Activated CD8-positive, alpha-beta memory T cell treated with anti-CD3 and anti-CD28 coated beads, Interleukin-2, amount 10 ng/mL, durations not matched to agents 7 days and 5 days (primary cell): ENCODE measurements at regions not wholly inside any gene's neighbourhood (a gene's known extent, or its start where the extent isn't known, plus 50 kb on each side); places are given as distances from the start of the nearest gene placed in this dataset.

ENCODE experiments used
- ATAC-seq: fragments of 150-1000 bp; cut with Tn5 transposase; one replicate; pipeline ENCODE4 v1.10.0; 2021; ENCODE audit warnings: moderate library complexity
- CTCF ChIA-PET: fragments of 350-600 bp; sonication (Branson Sonifier 250); formaldehyde crosslinking; loops from one replicate; lab custom pipeline; 2021; ENCODE audit warnings: antibody characterized with exemption; lab: Charles Lee
- DNase-seq: peaks from one replicate; pipeline ENCODE4 v3.0.0-alpha.2; 2020
- H3K27ac Mint-ChIP-seq: one replicate; pipeline ENCODE4 v1.8.0; 2021; ENCODE audit warnings: mild to moderate bottlenecking, mixed read lengths
- H3K27me3 Mint-ChIP-seq: one replicate; pipeline ENCODE4 v1.8.0; 2021; ENCODE audit warnings: mixed read lengths
- H3K36me3 Mint-ChIP-seq: one replicate; pipeline ENCODE4 v1.8.0; 2021; ENCODE audit warnings: mild to moderate bottlenecking, mixed read lengths
- H3K4me1 Mint-ChIP-seq: one replicate; pipeline ENCODE4 v1.8.0; 2021; ENCODE audit warnings: mixed read lengths
- H3K4me3 Mint-ChIP-seq: one replicate; pipeline ENCODE4 v1.8.0; 2021; ENCODE audit warnings: mild to moderate bottlenecking, moderate library complexity, mixed read lengths
- H3K9me3 Mint-ChIP-seq: one replicate; pipeline ENCODE4 v1.8.0; 2022; ENCODE audit warnings: low read depth, mixed read lengths

- Mint-ChIP-seq H3K9me3 (no peaks in the 10 kb centered on the region), H3K27me3 (peaks cover 15% of the 10 kb centered on the region), H3K36me3 (no peaks in the 10 kb centered on the region), H3K27ac (no peak overlapping the region), H3K4me1 (no peaks in the 10 kb centered on the region), H3K4me3 (no peak overlapping the region)
- no peak for DNase-seq
- no peak for ATAC-seq
- CTCF ChIA-PET: no interaction called here
These were observed 143.4 kb upstream of the TSC22D2 start for GRCh38 chr3:150264561-150265279.

GRCh38 chr3:150261958-150262357 lies 146.1 kb upstream of the TSC22D2 start:
- Mint-ChIP-seq H3K27ac (no peak overlapping the region), H3K4me1 (no peaks in the 10 kb centered on the region), H3K36me3 (no peaks in the 10 kb centered on the region), H3K4me3 (no peak overlapping the region), H3K9me3 (no peaks in the 10 kb centered on the region), H3K27me3 (peaks cover 12% of the 10 kb centered on the region)
- DNase-seq: no peak
- CTCF ChIA-PET: no interaction called here
- no peak for ATAC-seq

- no peak overlapping the region for H3K4me3 Mint-ChIP-seq
- H3K4me1 Mint-ChIP-seq: no peaks in the 10 kb centered on the region
- CTCF ChIA-PET: no interaction called here
- ATAC-seq (no peak), DNase-seq (no peak)
- H3K27ac Mint-ChIP-seq: no peak overlapping the region
- H3K36me3 Mint-ChIP-seq: no peaks in the 10 kb centered on the region
- no peaks in the 10 kb centered on the region for H3K9me3 Mint-ChIP-seq
- peaks cover 10% of the 10 kb centered on the region for H3K27me3 Mint-ChIP-seq
These were observed 146.7 kb upstream of the TSC22D2 start for GRCh38 chr3:150261418-150261817.

GRCh38 chr3:150260398-150260710 lies 147.7 kb upstream of the TSC22D2 start:
- no peak overlapping the region for H3K27ac Mint-ChIP-seq
- no peak overlapping the region for H3K4me3 Mint-ChIP-seq
- CTCF ChIA-PET: interaction anchor here (1.2 kb wide), 1 partner anchor 26 kb away, joined by 3 read pairs; no protein-coding TSS in a partner anchor
- no peak for DNase-seq
- no peaks in the 10 kb centered on the region for H3K36me3 Mint-ChIP-seq
- H3K27me3 Mint-ChIP-seq: peaks cover 10% of the 10 kb centered on the region
- H3K9me3 Mint-ChIP-seq: no peaks in the 10 kb centered on the region
- no peak for ATAC-seq
- no peaks in the 10 kb centered on the region for H3K4me1 Mint-ChIP-seq

GRCh38 chr3:150259526-150260397 lies 148.3 kb upstream of the TSC22D2 start:
- Mint-ChIP-seq H3K4me3 (no peak overlapping the region), H3K36me3 (no peaks in the 10 kb centered on the region), H3K9me3 (no peaks in the 10 kb centered on the region), H3K27ac (no peak overlapping the region), H3K4me1 (no peaks in the 10 kb centered on the region), H3K27me3 (peaks cover 14% of the 10 kb centered on the region)
- DNase-seq: no peak
- CTCF ChIA-PET: interaction anchor here (1.2 kb wide), 1 partner anchor 26 kb away, joined by 3 read pairs; no protein-coding TSS in a partner anchor
- ATAC-seq: no peak

- Mint-ChIP-seq H3K9me3 (no peaks in the 10 kb centered on the region), H3K27me3 (peaks cover 17% of the 10 kb centered on the region), H3K4me3 (no peak overlapping the region), H3K27ac (no peak overlapping the region), H3K36me3 (no peaks in the 10 kb centered on the region), H3K4me1 (no peaks in the 10 kb centered on the region)
- CTCF ChIA-PET: no interaction called here
- ATAC-seq (no peak), DNase-seq (no peak)
These were observed 151.3 kb upstream of the TSC22D2 start for GRCh38 chr3:150256782-150257181.

- ATAC-seq (no peak), DNase-seq (no peak)
- no peaks in the 10 kb centered on the region for H3K4me1 Mint-ChIP-seq
- H3K9me3 Mint-ChIP-seq: no peaks in the 10 kb centered on the region
- CTCF ChIA-PET: no interaction called here
- H3K27me3 Mint-ChIP-seq: peaks cover 21% of the 10 kb centered on the region
- no peak overlapping the region for H3K4me3 Mint-ChIP-seq
- no peaks in the 10 kb centered on the region for H3K36me3 Mint-ChIP-seq
- no peak overlapping the region for H3K27ac Mint-ChIP-seq
These were observed 151.8 kb upstream of the TSC22D2 start for GRCh38 chr3:150256318-150256717.

- CTCF ChIA-PET: no interaction called here
- H3K27ac Mint-ChIP-seq: no peak overlapping the region
- no peak for ATAC-seq
- H3K9me3 Mint-ChIP-seq: no peaks in the 10 kb centered on the region
- no peak overlapping the region for H3K4me3 Mint-ChIP-seq
- H3K27me3 Mint-ChIP-seq: peaks cover 23% of the 10 kb centered on the region
- DNase-seq: no peak
- H3K36me3 Mint-ChIP-seq: no peaks in the 10 kb centered on the region
- H3K4me1 Mint-ChIP-seq: no peaks in the 10 kb centered on the region
These were observed 152.3 kb upstream of the TSC22D2 start for GRCh38 chr3:150255826-150256225.

- no peaks in the 10 kb centered on the region for H3K36me3 Mint-ChIP-seq
- ATAC-seq: no peak
- peaks cover 23% of the 10 kb centered on the region for H3K27me3 Mint-ChIP-seq
- H3K27ac Mint-ChIP-seq: no peak overlapping the region
- H3K4me1 Mint-ChIP-seq: no peaks in the 10 kb centered on the region
- H3K4me3 Mint-ChIP-seq: no peak overlapping the region
- no peaks in the 10 kb centered on the region for H3K9me3 Mint-ChIP-seq
- CTCF ChIA-PET: no interaction called here
- no peak for DNase-seq
These were observed 152.7 kb upstream of the TSC22D2 start for GRCh38 chr3:150255413-150255812.

GRCh38 chr3:150254309-150254708 lies 153.8 kb upstream of the TSC22D2 start:
- Mint-ChIP-seq H3K27ac (no peak overlapping the region), H3K4me1 (no peaks in the 10 kb centered on the region), H3K27me3 (peaks cover 23% of the 10 kb centered on the region), H3K36me3 (no peaks in the 10 kb centered on the region), H3K9me3 (no peaks in the 10 kb centered on the region), H3K4me3 (no peak overlapping the region)
- CTCF ChIA-PET: interaction anchor here (1.0 kb wide), 1 partner anchor 240 kb away, joined by 3 read pairs; no protein-coding TSS in a partner anchor
- ATAC-seq (no peak), DNase-seq (no peak)

GRCh38 chr3:150253622-150254021 lies 154.5 kb upstream of the TSC22D2 start:
- peaks cover 25% of the 10 kb centered on the region for H3K27me3 Mint-ChIP-seq
- H3K4me3 Mint-ChIP-seq: no peak overlapping the region
- DNase-seq: no peak
- no peaks in the 10 kb centered on the region for H3K9me3 Mint-ChIP-seq
- H3K27ac Mint-ChIP-seq: no peak overlapping the region
- ATAC-seq: no peak
- no peaks in the 10 kb centered on the region for H3K4me1 Mint-ChIP-seq
- no peaks in the 10 kb centered on the region for H3K36me3 Mint-ChIP-seq
- CTCF ChIA-PET: no interaction called here

- H3K27ac Mint-ChIP-seq: no peak overlapping the region
- ATAC-seq: no peak
- H3K36me3 Mint-ChIP-seq: no peaks in the 10 kb centered on the region
- no peaks in the 10 kb centered on the region for H3K4me1 Mint-ChIP-seq
- H3K27me3 Mint-ChIP-seq: peaks cover 31% of the 10 kb centered on the region
- H3K9me3 Mint-ChIP-seq: no peaks in the 10 kb centered on the region
- no peak for DNase-seq
- CTCF ChIA-PET: no interaction called here
- no peak overlapping the region for H3K4me3 Mint-ChIP-seq
These were observed 155.6 kb upstream of the TSC22D2 start for GRCh38 chr3:150252462-150252861.

- no peak overlapping the region for H3K27ac Mint-ChIP-seq
- DNase-seq (no peak), ATAC-seq (no peak)
- H3K27me3 Mint-ChIP-seq: peaks cover 31% of the 10 kb centered on the region
- H3K9me3 Mint-ChIP-seq: no peaks in the 10 kb centered on the region
- no peaks in the 10 kb centered on the region for H3K36me3 Mint-ChIP-seq
- CTCF ChIA-PET: interaction anchor here (0.8 kb wide), 1 partner anchor 10 kb away, joined by 5 read pairs; no protein-coding TSS in a partner anchor
- H3K4me3 Mint-ChIP-seq: no peak overlapping the region
- no peaks in the 10 kb centered on the region for H3K4me1 Mint-ChIP-seq
These were observed 156.7 kb upstream of the TSC22D2 start for GRCh38 chr3:150251187-150252062.
